Lower leg skin (tissue), 4 donors: ENCODE measurements at regions not wholly inside any gene's neighbourhood (a gene's known extent, or its start where the extent isn't known, plus 50 kb on each side); places are given as distances from the start of the nearest gene placed in this dataset.

Experiments used
- DNase-seq, 2 donors: peaks; one replicate each; pipeline ENCODE4 v3.0.0-alpha.2; 2019; ENCODE audit warnings: low spot score in 2 of 2
- H3K4me3 ChIP-seq: fragments of 200-600 bp; sonication (generic); 2 replicates; pipeline ENCODE4 v1.5.1; 2017; ENCODE audit warnings: mild to moderate bottlenecking, low read depth; ENCODE audit not compliant: poor library complexity, severe bottlenecking
- CTCF ChIP-seq, 3 donors: fragments of 450-650 bp; IDR thresholded peaks; one replicate each; pipeline ENCODE4 v1.5.1; 2016; ENCODE audit warnings: antibody characterized with exemption in 3 of 3, mild to moderate bottlenecking in 3 of 3, moderate library complexity in 2 of 3
- POLR2A ChIP-seq, 2 donors: fragments of 450-650 bp; IDR thresholded peaks; one replicate each; pipeline ENCODE4 v1.6.1; 2016 to 2017; ENCODE audit warnings: antibody characterized with exemption in 2 of 2, mild to moderate bottlenecking in 1 of 2, moderate library complexity in 1 of 2
- WGBS, 2 donors: methylation state at CpG; one replicate each; pipeline ENCODE4 v1.1.5; 2018; 5-methylcytosine and 5-hydroxymethylcytosine counted together
- intact Hi-C: fragments of 100-400 bp; cut with DNase I; formaldehyde crosslinking; loops from one replicate; pipeline ENCODE4 v1.15.0; 2023; ENCODE audit warnings: low total_unique reads

- intact Hi-C loops, result no loop called here
- WGBS, 2 donors, result 41 to 64% methylated on average over 3 of the region's 3 CpGs
- TF ChIP-seq CTCF (IDR thresholded peaks at IDR 0.05) (no peak), POLR2A (IDR thresholded peaks at IDR 0.05) (no peak)
- H3K4me3 ChIP-seq, result no peak overlapping the region
- DNase-seq, result no peak
Observed at GRCh38 chr15:69804786-69805185, 292.9 kb downstream of the TLE3 start.

- intact Hi-C loops, result no loop called here
- DNase-seq, result peak in 1 of 2 donors; percentile 38
- TF ChIP-seq CTCF (IDR thresholded peaks at IDR 0.05) (no peak), POLR2A (IDR thresholded peaks at IDR 0.05) (no peak)
- WGBS, 2 donors, result 52 to 55% methylated on average over 9 of the region's 9 CpGs
- H3K4me3 ChIP-seq, result no peak overlapping the region
Observed at GRCh38 chr15:69805248-69805953, 292.3 kb downstream of the TLE3 start.

- TF ChIP-seq CTCF (IDR thresholded peaks at IDR 0.05), result no peak
- 88 to 91% methylated on average over 9 of the region's 10 CpGs for WGBS, 2 donors
Observed at GRCh38 chr15:69806287-69806915, 291.3 kb downstream of the TLE3 start.

GRCh38 chr15:69807721-69808120, 290.0 kb downstream of the TLE3 start:
- peak in 1 of 2 donors; percentile 56 for DNase-seq

More at GRCh38 chr15:69806287-69806915, 291.3 kb downstream of the TLE3 start:
- intact Hi-C loops, result no loop called here
- no peak for DNase-seq
- no peak overlapping the region for H3K4me3 ChIP-seq

GRCh38 chr15:69808756-69809155, 289.0 kb downstream of the TLE3 start:
- DNase-seq, result peak in 1 of 2 donors; percentile 44
- 51 to 75% methylated on average over 4 of the region's 4 CpGs for WGBS, 2 donors
- no peak overlapping the region for H3K4me3 ChIP-seq
- intact Hi-C loops, result no loop called here
- no peak for TF ChIP-seq POLR2A (IDR thresholded peaks at IDR 0.05)
- no peak for TF ChIP-seq CTCF (IDR thresholded peaks at IDR 0.05)

More at GRCh38 chr15:69807721-69808120, 290.0 kb downstream of the TLE3 start:
- H3K4me3 ChIP-seq, result no peak overlapping the region
- intact Hi-C loops, result no loop called here
- TF ChIP-seq CTCF (IDR thresholded peaks at IDR 0.05) (no peak), POLR2A (IDR thresholded peaks at IDR 0.05) (no peak)
- 16 to 47% methylated on average over 5 of the region's 5 CpGs for WGBS, 2 donors
